A549 (cell line): ENCODE measurements at regions not wholly inside any gene's neighbourhood (a gene's known extent, or its start where the extent isn't known, plus 50 kb on each side); places are given as distances from the start of the nearest gene placed in this dataset.
"Not testable (repeated sequence)": the region's sequence is repeated elsewhere in the genome, so short reads cannot be mapped to it uniquely, and the experiment has no call there.

Source experiments
- ATAC-seq, 2 experiments: fragments of 200-7000 bp in 1 of 2; fragments of >200 bp in 1 of 2; cut with Nextera tagmentation in 1 of 2; cut with Tn5 transposase in 1 of 2; 3 replicates each; pipeline versions ENCODE4 v1.8.0 to v1.9.1; 2018 to 2020; ENCODE audit warnings: mild to moderate bottlenecking in 1 of 2, moderate library complexity in 1 of 2
- CTCF ChIA-PET: fragments of 300-600 bp; sonication (Branson Sonifier 250); formaldehyde crosslinking; extraction: SDS; loops from one replicate; lab custom pipeline; 2021; ENCODE audit warnings: antibody characterized with exemption, inconsistent platforms; lab: Yijun Ruan, JAX
- POLR2A ChIA-PET: fragments of 350-600 bp; formaldehyde crosslinking; extraction: SDS; loops from one replicate; lab custom pipeline; 2021; ENCODE audit warnings: antibody characterized with exemption, inconsistent platforms; lab: Yijun Ruan, JAX
- DNase-seq, 2 experiments: peaks; one replicate each; pipeline versions ENCODE4 v3.0.0 to v3.0.0-alpha.2; 2011 to 2016; ENCODE audit warnings: low read depth in 1 of 2, low spot score in 1 of 2
- FAIRE-seq: peaks from 2 replicates; lab custom pipeline; 2011; peaks lifted over from hg19 to GRCh38; lab: Jason Lieb, UNC
- H3K27ac ChIP-seq, 2 experiments: fragments of >200 bp; sonication (Bioruptor Twin); formaldehyde crosslinking; 3 replicates each; pipeline ENCODE4 v1.5.1; 2016 to 2017
- H3K4me1 ChIP-seq: fragments of >200 bp; sonication (Bioruptor Twin); formaldehyde crosslinking; 3 replicates; pipeline ENCODE4 v1.6.1; 2016
- H3K4me2 ChIP-seq: fragments of >200 bp; sonication (Bioruptor Twin); formaldehyde crosslinking; 3 replicates; pipeline ENCODE4 v1.6.1; 2016
- H3K4me3 ChIP-seq: fragments of >200 bp; sonication (Bioruptor Twin); formaldehyde crosslinking; 3 replicates; pipeline ENCODE4 v1.5.1; 2016
- H3K9me3 ChIP-seq: fragments of >200 bp; sonication (Bioruptor Twin); formaldehyde crosslinking; 3 replicates; pipeline ENCODE4 v1.6.1; 2016
- CHD4 ChIP-seq: fragments of 200-600 bp; sonication (generic); IDR thresholded peaks from 2 replicates; pipeline ENCODE4 v1.6.1; 2016; ENCODE audit warnings: antibody characterized with exemption, mild to moderate bottlenecking, borderline replicate concordance
- EHF ChIP-seq: fragments of 250-450 bp; sonication (Bioruptor Pico); IDR thresholded peaks from 2 replicates; pipeline ENCODE4 v1.5.0; 2020; ENCODE audit warnings: mild to moderate bottlenecking
- EHMT2 ChIP-seq: fragments of 200-600 bp; sonication (generic); IDR thresholded peaks from 2 replicates; pipeline ENCODE4 v1.6.1; 2016; ENCODE audit warnings: antibody characterized with exemption, low read depth, mild to moderate bottlenecking, moderate library complexity
- ESRRA ChIP-seq: fragments of 150-350 bp; IDR thresholded peaks from 2 replicates; pipeline ENCODE4 v1.6.1; 2014; ENCODE audit warnings: mild to moderate bottlenecking, low read length, borderline replicate concordance
- FOSB ChIP-seq: fragments of 250-450 bp; sonication (Bioruptor Pico); IDR thresholded peaks from 2 replicates; pipeline ENCODE4 v1.5.0; 2020; ENCODE audit warnings: mild to moderate bottlenecking, moderate library complexity
- FOSL2 ChIP-seq, 2 experiments: fragments of 450-650 bp in 1 of 2; fragments of >200 bp in 1 of 2; sonication (Bioruptor Twin) in 1 of 2; formaldehyde crosslinking; IDR thresholded peaks; 2 replicates each; pipeline versions ENCODE4 v1.5.0 to v1.6.1; 2016 to 2020; ENCODE audit warnings: mild to moderate bottlenecking in 1 of 2, moderate library complexity in 1 of 2
- GATA3 ChIP-seq: IDR thresholded peaks from 2 replicates; pipeline ENCODE4 v1.6.1; 2012; ENCODE audit warnings: borderline replicate concordance
- HDAC2 ChIP-seq: fragments of 200-600 bp; sonication (generic); IDR thresholded peaks from 2 replicates; pipeline ENCODE4 v1.6.1; 2016
- HEYL ChIP-seq: fragments of 250-450 bp; sonication (Bioruptor Pico); IDR thresholded peaks from 2 replicates; pipeline ENCODE4 v1.8.0; 2021; ENCODE audit warnings: mild to moderate bottlenecking, moderate library complexity
- HOXA7 ChIP-seq: fragments of 250-450 bp; sonication (Bioruptor Pico); IDR thresholded peaks from 2 replicates; pipeline ENCODE4 v1.5.0; 2020; ENCODE audit warnings: mild to moderate bottlenecking, moderate library complexity
- HOXB13 ChIP-seq: fragments of 250-450 bp; sonication (Bioruptor Pico); IDR thresholded peaks from 2 replicates; pipeline ENCODE4 v1.5.0; 2020; ENCODE audit warnings: low read depth, mild to moderate bottlenecking, moderate library complexity
- JUN ChIP-seq, 2 experiments: fragments of >200 bp; sonication (Bioruptor Twin); formaldehyde crosslinking; IDR thresholded peaks; 2 replicates in 1 of 2; 3 replicates in 1 of 2; pipeline ENCODE4 v1.6.1; 2016 to 2017
- KDM5A ChIP-seq: fragments of 200-600 bp; sonication (generic); IDR thresholded peaks from 2 replicates; pipeline ENCODE4 v1.6.1; 2016; ENCODE audit warnings: antibody characterized with exemption, mild to moderate bottlenecking
- MAFK ChIP-seq: fragments of 450-650 bp; IDR thresholded peaks from 2 replicates; pipeline ENCODE4 v1.6.1; 2014; ENCODE audit not compliant: partially characterized antibody
- MYC ChIP-seq: IDR thresholded peaks from 2 replicates; pipeline ENCODE4 v1.6.1; 2012; ENCODE audit warnings: mild to moderate bottlenecking, inconsistent platforms, low read length, improper control_type of control experiment, borderline replicate concordance
- NFE2L2 ChIP-seq: fragments of 150-350 bp; conservative IDR thresholded peaks from 2 replicates; pipeline ENCODE4 v1.6.1; 2014; ENCODE audit warnings: low read length
- NPAS2 ChIP-seq: fragments of 250-450 bp; sonication (Bioruptor Pico); IDR thresholded peaks from 2 replicates; pipeline ENCODE4 v1.8.0; 2022; ENCODE audit warnings: mild to moderate bottlenecking, moderate library complexity, borderline replicate concordance
- PBX3 ChIP-seq: IDR thresholded peaks from 2 replicates; pipeline ENCODE4 v1.6.1; 2012
- POLR2A ChIP-seq: IDR thresholded peaks from 2 replicates; pipeline ENCODE4 v1.6.1; 2012; ENCODE audit warnings: mild to moderate bottlenecking, low read length
- RCOR1 ChIP-seq: fragments of 150-350 bp; IDR thresholded peaks from 2 replicates; pipeline ENCODE4 v1.6.1; 2014; ENCODE audit warnings: antibody characterized with exemption, low read length, low read depth
- RNF2 ChIP-seq: fragments of 200-600 bp; sonication (generic); IDR thresholded peaks from 2 replicates; pipeline ENCODE4 v1.6.1; 2016; ENCODE audit warnings: low read depth, mild to moderate bottlenecking, antibody characterized with exemption, moderate library complexity, borderline replicate concordance
- TP53 ChIP-seq: fragments of 250-450 bp; sonication (Bioruptor Pico); IDR thresholded peaks from 2 replicates; pipeline ENCODE4 v1.5.0; 2021; ENCODE audit warnings: mild to moderate bottlenecking, moderate library complexity
- ZNF302 ChIP-seq: fragments of 250-450 bp; sonication (Bioruptor Pico); IDR thresholded peaks from 2 replicates; pipeline ENCODE4 v1.9.0; 2021; ENCODE audit warnings: inconsistent platforms, mild to moderate bottlenecking, moderate library complexity
- ZSCAN20 ChIP-seq: fragments of 250-450 bp; sonication (Bioruptor Pico); IDR thresholded peaks from 2 replicates; pipeline ENCODE4 v1.8.0; 2022; ENCODE audit warnings: mild to moderate bottlenecking, moderate library complexity
- WGBS: methylation state at CpG from one replicate; pipeline ENCODE4 v1.1.6; 2017; ENCODE audit errors: missing lambda C conversion rate; 5-methylcytosine and 5-hydroxymethylcytosine counted together
- TF ChIP-seq, protein P1 (sequence below): fragments of 250-450 bp; sonication (Bioruptor Pico); IDR thresholded peaks from 2 replicates; pipeline ENCODE4 v1.5.0; 2020; ENCODE audit warnings: low read depth, mild to moderate bottlenecking, moderate library complexity
- TF ChIP-seq, protein P2 (sequence below): IDR thresholded peaks from 2 replicates; pipeline ENCODE4 v1.6.1; 2012; ENCODE audit warnings: low read depth, borderline replicate concordance
- TF ChIP-seq, protein P3 (sequence below): fragments of >200 bp; sonication (Bioruptor Twin); formaldehyde crosslinking; IDR thresholded peaks from 2 replicates; pipeline ENCODE4 v1.6.1; 2016
- TF ChIP-seq, protein P4 (sequence below): fragments of >200 bp; sonication (Bioruptor Twin); formaldehyde crosslinking; IDR thresholded peaks from 3 replicates; pipeline ENCODE4 v1.6.1; 2016

- ChIA-PET CTCF (interaction anchor here (0.7 kb wide), 1 partner anchor 662 kb away, joined by 4 read pairs; no protein-coding TSS in a partner anchor), POLR2A (no interaction called here)
- H3K27ac ChIP-seq, result no peak overlapping the region
- no peak overlapping the region for H3K4me3 ChIP-seq
- no peak for TF ChIP-seq NFE2L2
- no peak for TF ChIP-seq MAFK
- TF ChIP-seq HOXB13 (CRISPR knock-in tag), result no peak
- no peak for TF ChIP-seq JUN (IDR thresholded peaks at IDR 0.05)
- TF ChIP-seq EHMT2, result no peak
- TF ChIP-seq, protein P1, sequence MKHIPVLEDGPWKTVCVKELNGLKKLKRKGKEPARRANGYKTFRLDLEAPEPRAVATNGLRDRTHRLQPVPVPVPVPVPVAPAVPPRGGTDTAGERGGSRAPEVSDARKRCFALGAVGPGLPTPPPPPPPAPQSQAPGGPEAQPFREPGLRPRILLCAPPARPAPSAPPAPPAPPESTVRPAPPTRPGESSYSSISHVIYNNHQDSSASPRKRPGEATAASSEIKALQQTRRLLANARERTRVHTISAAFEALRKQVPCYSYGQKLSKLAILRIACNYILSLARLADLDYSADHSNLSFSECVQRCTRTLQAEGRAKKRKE (CRISPR knock-in tag), result no peak
- no peak for TF ChIP-seq RCOR1
- no peak for TF ChIP-seq CHD4
- TF ChIP-seq MYC, result no peak
- no peak for TF ChIP-seq HEYL (CRISPR knock-in tag)
- no peak for TF ChIP-seq ESRRA
- no peak for TF ChIP-seq NPAS2
- TF ChIP-seq, protein P2, sequence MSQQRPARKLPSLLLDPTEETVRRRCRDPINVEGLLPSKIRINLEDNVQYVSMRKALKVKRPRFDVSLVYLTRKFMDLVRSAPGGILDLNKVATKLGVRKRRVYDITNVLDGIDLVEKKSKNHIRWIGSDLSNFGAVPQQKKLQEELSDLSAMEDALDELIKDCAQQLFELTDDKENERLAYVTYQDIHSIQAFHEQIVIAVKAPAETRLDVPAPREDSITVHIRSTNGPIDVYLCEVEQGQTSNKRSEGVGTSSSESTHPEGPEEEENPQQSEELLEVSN, result no peak
- TF ChIP-seq HDAC2, result no peak
- no peak for TF ChIP-seq PBX3
- TF ChIP-seq GATA3, result no peak
- no peak for TF ChIP-seq FOSB (CRISPR knock-in tag)
- no peak for TF ChIP-seq TP53 (CRISPR knock-in tag)
- TF ChIP-seq POLR2A, result no peak
- no peak overlapping the region for H3K4me2 ChIP-seq
- no peaks in the 10 kb centered on the region for H3K4me1 ChIP-seq
- ATAC-seq (no peak), FAIRE-seq (no peak), DNase-seq (no peak)
- WGBS, result 82% methylated on average over 1 of the region's 1 CpG
- H3K9me3 ChIP-seq, result no peaks in the 10 kb centered on the region
These were observed 265.6 kb downstream of the TDRD3 start for GRCh38 chr13:60662595-60662994.

- no CpG with 5 or more reads among the region's 3 CpGs for WGBS
- ChIA-PET CTCF (no interaction called here), POLR2A (no interaction called here)
- H3K27ac ChIP-seq, result no peak overlapping the region
- FAIRE-seq (no peak), DNase-seq (no peak), ATAC-seq (no peak)
- no peaks in the 10 kb centered on the region for H3K9me3 ChIP-seq
- no peak overlapping the region for H3K4me2 ChIP-seq
- no peaks in the 10 kb centered on the region for H3K4me1 ChIP-seq
- TF ChIP-seq, protein P3, sequence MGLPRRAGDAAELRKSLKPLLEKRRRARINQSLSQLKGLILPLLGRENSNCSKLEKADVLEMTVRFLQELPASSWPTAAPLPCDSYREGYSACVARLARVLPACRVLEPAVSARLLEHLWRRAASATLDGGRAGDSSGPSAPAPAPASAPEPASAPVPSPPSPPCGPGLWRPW, result no peak
- TF ChIP-seq, protein P4, sequence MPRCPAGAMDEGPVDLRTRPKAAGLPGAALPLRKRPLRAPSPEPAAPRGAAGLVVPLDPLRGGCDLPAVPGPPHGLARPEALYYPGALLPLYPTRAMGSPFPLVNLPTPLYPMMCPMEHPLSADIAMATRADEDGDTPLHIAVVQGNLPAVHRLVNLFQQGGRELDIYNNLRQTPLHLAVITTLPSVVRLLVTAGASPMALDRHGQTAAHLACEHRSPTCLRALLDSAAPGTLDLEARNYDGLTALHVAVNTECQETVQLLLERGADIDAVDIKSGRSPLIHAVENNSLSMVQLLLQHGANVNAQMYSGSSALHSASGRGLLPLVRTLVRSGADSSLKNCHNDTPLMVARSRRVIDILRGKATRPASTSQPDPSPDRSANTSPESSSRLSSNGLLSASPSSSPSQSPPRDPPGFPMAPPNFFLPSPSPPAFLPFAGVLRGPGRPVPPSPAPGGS, result no peak
- no peak for TF ChIP-seq HOXA7 (CRISPR knock-in tag)
- TF ChIP-seq HEYL (CRISPR knock-in tag), result no peak
- TF ChIP-seq ZSCAN20 (CRISPR knock-in tag), result no peak
- TF ChIP-seq KDM5A, result no peak
- TF ChIP-seq EHF (CRISPR knock-in tag), result no peak
- no peak for TF ChIP-seq FOSB (CRISPR knock-in tag)
- TF ChIP-seq FOSL2 (IDR thresholded peaks at IDR 0.05), result no peak
- no peak for TF ChIP-seq FOSL2 (CRISPR knock-in tag; IDR thresholded peaks at IDR 0.05)
- TF ChIP-seq ZNF302, result no peak
- TF ChIP-seq NFE2L2, result no peak
- no peak for TF ChIP-seq RNF2
- H3K4me3 ChIP-seq, result no peak overlapping the region
These were observed 264.5 kb downstream of the TDRD3 start for GRCh38 chr13:60661521-60661920.

- POLR2A ChIA-PET, CTCF ChIA-PET, FAIRE-seq, H3K4me2 ChIP-seq, H3K9me3 ChIP-seq, DNase-seq, H3K27ac ChIP-seq, ATAC-seq, H3K4me3 ChIP-seq, H3K4me1 ChIP-seq: not testable (repeated sequence)
- WGBS, result 50% methylated on average over 1 of the region's 1 CpG
These were observed 260.6 kb downstream of the TDRD3 start for GRCh38 chr13:60657586-60657985.
